ENCODE measurements at regions not wholly inside any gene's neighbourhood (a gene's known extent, or its start where the extent isn't known, plus 50 kb on each side); places are given as distances from the start of the nearest gene placed in this dataset.

DNA sequence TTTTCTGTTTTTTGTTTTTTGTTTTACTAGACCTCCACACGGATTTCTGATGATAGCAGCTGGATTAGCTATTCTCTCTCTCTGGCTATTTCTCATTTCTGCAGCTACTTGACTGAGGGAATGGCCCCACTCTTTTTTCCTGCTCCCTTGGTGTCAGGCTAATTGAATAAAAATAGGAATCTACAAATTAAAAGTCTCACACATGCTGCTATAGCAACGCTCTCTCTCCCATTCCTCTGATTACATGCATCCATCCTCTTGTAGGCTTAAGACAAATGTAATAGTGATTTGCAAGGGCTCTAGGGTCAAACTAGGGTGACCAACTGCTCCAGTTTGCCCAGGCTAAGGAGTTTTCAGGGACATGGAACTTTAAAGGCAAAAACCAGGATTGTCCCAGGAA lies 221.8 kb downstream of the PHLDA1 start:
- no peak for TF ChIP-seq ZNF565 (CRISPR knock-in tag; conservative IDR thresholded peaks at IDR 0.05; ENCODE audit: low read depth)
- no peak for TF ChIP-seq ISL1 (CRISPR knock-in tag; IDR thresholded peaks at IDR 0.05)
- TF ChIP-seq ZFP3 (CRISPR knock-in tag; IDR thresholded peaks at IDR 0.05), result no peak
- no peak for TF ChIP-seq SNAI2 (CRISPR knock-in tag; IDR thresholded peaks at IDR 0.05)
- TF ChIP-seq CSDC2 (CRISPR knock-in tag; IDR thresholded peaks at IDR 0.05), result no peak
- TF ChIP-seq ARNTL (CRISPR knock-in tag; IDR thresholded peaks at IDR 0.05; ENCODE audit: borderline replicate concordance, low read depth), result no peak
- TF ChIP-seq ZNF70 (CRISPR knock-in tag; IDR thresholded peaks at IDR 0.05), result no peak
- no peak for TF ChIP-seq TCF4 (CRISPR knock-in tag; IDR thresholded peaks at IDR 0.05; ENCODE audit: borderline replicate concordance)
- no peak for TF ChIP-seq GLIS3 (CRISPR knock-in tag; IDR thresholded peaks at IDR 0.05)
- no peak for TF ChIP-seq ESRRG (CRISPR knock-in tag; IDR thresholded peaks at IDR 0.05)
- no peak for TF ChIP-seq ZFP30 (CRISPR knock-in tag; IDR thresholded peaks at IDR 0.05)
- TF ChIP-seq, protein P1, sequence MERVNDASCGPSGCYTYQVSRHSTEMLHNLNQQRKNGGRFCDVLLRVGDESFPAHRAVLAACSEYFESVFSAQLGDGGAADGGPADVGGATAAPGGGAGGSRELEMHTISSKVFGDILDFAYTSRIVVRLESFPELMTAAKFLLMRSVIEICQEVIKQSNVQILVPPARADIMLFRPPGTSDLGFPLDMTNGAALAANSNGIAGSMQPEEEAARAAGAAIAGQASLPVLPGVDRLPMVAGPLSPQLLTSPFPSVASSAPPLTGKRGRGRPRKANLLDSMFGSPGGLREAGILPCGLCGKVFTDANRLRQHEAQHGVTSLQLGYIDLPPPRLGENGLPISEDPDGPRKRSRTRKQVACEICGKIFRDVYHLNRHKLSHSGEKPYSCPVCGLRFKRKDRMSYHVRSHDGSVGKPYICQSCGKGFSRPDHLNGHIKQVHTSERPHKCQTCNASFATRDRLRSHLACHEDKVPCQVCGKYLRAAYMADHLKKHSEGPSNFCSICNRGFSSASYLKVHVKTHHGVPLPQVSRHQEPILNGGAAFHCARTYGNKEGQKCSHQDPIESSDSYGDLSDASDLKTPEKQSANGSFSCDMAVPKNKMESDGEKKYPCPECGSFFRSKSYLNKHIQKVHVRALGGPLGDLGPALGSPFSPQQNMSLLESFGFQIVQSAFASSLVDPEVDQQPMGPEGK (CRISPR knock-in tag; IDR thresholded peaks at IDR 0.05; ENCODE audit: borderline replicate concordance), result no peak
- TF ChIP-seq ZC3H10 (CRISPR knock-in tag; IDR thresholded peaks at IDR 0.05), result no peak
- TF ChIP-seq RARB (CRISPR knock-in tag; IDR thresholded peaks at IDR 0.05), result no peak
- TF ChIP-seq, protein P2, sequence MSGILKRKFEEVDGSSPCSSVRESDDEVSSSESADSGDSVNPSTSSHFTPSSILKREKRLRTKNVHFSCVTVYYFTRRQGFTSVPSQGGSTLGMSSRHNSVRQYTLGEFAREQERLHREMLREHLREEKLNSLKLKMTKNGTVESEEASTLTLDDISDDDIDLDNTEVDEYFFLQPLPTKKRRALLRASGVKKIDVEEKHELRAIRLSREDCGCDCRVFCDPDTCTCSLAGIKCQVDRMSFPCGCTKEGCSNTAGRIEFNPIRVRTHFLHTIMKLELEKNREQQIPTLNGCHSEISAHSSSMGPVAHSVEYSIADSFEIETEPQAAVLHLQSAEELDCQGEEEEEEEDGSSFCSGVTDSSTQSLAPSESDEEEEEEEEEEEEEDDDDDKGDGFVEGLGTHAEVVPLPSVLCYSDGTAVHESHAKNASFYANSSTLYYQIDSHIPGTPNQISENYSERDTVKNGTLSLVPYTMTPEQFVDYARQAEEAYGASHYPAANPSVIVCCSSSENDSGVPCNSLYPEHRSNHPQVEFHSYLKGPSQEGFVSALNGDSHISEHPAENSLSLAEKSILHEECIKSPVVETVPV (CRISPR knock-in tag; IDR thresholded peaks at IDR 0.05), result no peak
- no peak for TF ChIP-seq BACH2 (CRISPR knock-in tag; IDR thresholded peaks at IDR 0.05; ENCODE audit: borderline replicate concordance)
- no peak for ATAC-seq

DNA sequence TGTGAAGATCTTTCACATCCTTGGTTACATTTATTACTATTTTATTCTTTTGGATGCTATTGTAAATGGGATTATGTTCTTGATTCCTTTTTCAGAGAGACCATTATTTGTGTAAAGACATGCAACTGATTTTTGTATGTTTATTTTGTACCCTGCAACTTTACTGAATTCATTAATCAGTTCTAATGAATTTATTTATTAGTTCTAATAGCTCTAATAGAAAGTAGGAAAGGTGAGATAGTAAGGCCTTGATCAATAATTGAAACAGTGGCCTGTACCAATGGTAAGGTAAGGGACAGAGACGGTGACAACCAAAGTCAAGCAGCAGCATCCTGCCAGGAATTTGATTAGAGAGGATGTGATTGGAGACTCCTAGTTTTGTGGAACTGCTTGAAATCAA lies 224.1 kb downstream of the PHLDA1 start:
- TF ChIP-seq CSDC2 (CRISPR knock-in tag; IDR thresholded peaks at IDR 0.05), result no peak
- no peak for TF ChIP-seq ZNF8 (CRISPR knock-in tag; IDR thresholded peaks at IDR 0.05)
- no peak for ATAC-seq

DNA sequence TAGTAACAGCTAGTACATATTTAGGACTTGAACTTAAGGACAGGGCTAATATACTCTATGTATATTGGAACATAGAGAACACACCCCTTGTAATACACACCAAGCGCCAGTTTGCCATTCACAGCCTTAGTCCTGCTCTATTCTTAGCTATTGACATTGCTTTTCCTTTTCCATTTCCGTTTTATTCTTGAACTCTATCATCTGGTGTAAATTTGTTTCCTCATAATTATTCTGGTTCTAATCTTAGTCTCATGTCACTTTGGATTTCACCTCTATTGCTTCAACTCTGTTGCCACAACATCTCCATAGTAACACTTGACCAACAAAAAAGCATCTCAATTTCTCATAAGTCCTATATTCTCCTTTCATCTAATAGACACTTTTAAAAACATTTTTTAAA lies 225.7 kb downstream of the PHLDA1 start:
- TF ChIP-seq ZNF8 (CRISPR knock-in tag; IDR thresholded peaks at IDR 0.05), result no peak
- no peak for ATAC-seq

DNA sequence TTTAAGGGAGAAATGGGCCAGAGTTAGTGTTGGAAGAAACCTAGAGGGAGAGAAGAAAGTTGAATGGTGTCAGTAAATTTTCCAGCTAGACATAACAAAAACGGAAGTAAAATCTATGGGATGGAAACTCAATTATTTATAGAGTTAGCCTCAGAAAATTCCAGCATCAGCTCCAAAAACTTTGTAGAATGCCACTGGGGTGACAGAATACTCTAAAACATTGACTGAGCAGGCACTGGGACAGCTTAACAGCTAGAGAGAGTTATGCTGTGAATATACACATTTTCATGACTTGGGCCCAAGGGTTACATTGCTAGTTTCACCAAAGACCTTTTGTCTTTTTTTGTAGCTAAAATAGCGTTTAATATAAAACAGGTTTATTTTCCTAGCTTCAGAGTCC lies 226.3 kb downstream of the PHLDA1 start:
- no peak for ATAC-seq
- TF ChIP-seq, protein P1 (CRISPR knock-in tag; IDR thresholded peaks at IDR 0.05; ENCODE audit: borderline replicate concordance), result no peak
- TF ChIP-seq ZNF565 (CRISPR knock-in tag; conservative IDR thresholded peaks at IDR 0.05; ENCODE audit: low read depth) (no peak), CSDC2 (CRISPR knock-in tag; IDR thresholded peaks at IDR 0.05) (no peak), ZC3H10 (CRISPR knock-in tag; IDR thresholded peaks at IDR 0.05) (no peak), TOX (CRISPR knock-in tag; IDR thresholded peaks at IDR 0.05; ENCODE audit: borderline replicate concordance) (no peak), SNAI2 (CRISPR knock-in tag; IDR thresholded peaks at IDR 0.05) (no peak), ZNF70 (CRISPR knock-in tag; IDR thresholded peaks at IDR 0.05) (no peak), ESRRG (CRISPR knock-in tag; IDR thresholded peaks at IDR 0.05) (no peak), ISL1 (CRISPR knock-in tag; IDR thresholded peaks at IDR 0.05) (no peak), RARB (CRISPR knock-in tag; IDR thresholded peaks at IDR 0.05) (no peak), ZNF8 (CRISPR knock-in tag; IDR thresholded peaks at IDR 0.05) (no peak), ARNTL (CRISPR knock-in tag; IDR thresholded peaks at IDR 0.05; ENCODE audit: borderline replicate concordance, low read depth) (no peak)
- TF ChIP-seq, protein P3, sequence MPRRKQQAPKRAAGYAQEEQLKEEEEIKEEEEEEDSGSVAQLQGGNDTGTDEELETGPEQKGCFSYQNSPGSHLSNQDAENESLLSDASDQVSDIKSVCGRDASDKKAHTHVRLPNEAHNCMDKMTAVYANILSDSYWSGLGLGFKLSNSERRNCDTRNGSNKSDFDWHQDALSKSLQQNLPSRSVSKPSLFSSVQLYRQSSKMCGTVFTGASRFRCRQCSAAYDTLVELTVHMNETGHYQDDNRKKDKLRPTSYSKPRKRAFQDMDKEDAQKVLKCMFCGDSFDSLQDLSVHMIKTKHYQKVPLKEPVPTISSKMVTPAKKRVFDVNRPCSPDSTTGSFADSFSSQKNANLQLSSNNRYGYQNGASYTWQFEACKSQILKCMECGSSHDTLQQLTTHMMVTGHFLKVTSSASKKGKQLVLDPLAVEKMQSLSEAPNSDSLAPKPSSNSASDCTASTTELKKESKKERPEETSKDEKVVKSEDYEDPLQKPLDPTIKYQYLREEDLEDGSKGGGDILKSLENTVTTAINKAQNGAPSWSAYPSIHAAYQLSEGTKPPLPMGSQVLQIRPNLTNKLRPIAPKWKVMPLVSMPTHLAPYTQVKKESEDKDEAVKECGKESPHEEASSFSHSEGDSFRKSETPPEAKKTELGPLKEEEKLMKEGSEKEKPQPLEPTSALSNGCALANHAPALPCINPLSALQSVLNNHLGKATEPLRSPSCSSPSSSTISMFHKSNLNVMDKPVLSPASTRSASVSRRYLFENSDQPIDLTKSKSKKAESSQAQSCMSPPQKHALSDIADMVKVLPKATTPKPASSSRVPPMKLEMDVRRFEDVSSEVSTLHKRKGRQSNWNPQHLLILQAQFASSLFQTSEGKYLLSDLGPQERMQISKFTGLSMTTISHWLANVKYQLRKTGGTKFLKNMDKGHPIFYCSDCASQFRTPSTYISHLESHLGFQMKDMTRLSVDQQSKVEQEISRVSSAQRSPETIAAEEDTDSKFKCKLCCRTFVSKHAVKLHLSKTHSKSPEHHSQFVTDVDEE (CRISPR knock-in tag; IDR thresholded peaks at IDR 0.05), result no peak
- TF ChIP-seq, protein P4, sequence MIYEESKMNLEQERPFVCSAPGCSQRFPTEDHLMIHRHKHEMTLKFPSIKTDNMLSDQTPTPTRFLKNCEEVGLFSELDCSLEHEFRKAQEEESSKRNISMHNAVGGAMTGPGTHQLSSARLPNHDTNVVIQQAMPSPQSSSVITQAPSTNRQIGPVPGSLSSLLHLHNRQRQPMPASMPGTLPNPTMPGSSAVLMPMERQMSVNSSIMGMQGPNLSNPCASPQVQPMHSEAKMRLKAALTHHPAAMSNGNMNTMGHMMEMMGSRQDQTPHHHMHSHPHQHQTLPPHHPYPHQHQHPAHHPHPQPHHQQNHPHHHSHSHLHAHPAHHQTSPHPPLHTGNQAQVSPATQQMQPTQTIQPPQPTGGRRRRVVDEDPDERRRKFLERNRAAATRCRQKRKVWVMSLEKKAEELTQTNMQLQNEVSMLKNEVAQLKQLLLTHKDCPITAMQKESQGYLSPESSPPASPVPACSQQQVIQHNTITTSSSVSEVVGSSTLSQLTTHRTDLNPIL (CRISPR knock-in tag; IDR thresholded peaks at IDR 0.05; ENCODE audit: low read depth), result no peak
- TF ChIP-seq, protein P5, sequence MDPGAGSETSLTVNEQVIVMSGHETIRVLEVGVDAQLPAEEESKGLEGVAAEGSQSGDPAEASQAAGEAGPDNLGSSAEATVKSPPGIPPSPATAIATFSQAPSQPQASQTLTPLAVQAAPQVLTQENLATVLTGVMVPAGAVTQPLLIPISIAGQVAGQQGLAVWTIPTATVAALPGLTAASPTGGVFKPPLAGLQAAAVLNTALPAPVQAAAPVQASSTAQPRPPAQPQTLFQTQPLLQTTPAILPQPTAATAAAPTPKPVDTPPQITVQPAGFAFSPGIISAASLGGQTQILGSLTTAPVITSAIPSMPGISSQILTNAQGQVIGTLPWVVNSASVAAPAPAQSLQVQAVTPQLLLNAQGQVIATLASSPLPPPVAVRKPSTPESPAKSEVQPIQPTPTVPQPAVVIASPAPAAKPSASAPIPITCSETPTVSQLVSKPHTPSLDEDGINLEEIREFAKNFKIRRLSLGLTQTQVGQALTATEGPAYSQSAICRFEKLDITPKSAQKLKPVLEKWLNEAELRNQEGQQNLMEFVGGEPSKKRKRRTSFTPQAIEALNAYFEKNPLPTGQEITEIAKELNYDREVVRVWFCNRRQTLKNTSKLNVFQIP (CRISPR knock-in tag; IDR thresholded peaks at IDR 0.05; ENCODE audit: borderline replicate concordance, low read depth), result no peak
- TF ChIP-seq, protein P2 (CRISPR knock-in tag; IDR thresholded peaks at IDR 0.05), result no peak

Data from SK-N-SH treated with all-trans-retinoic acid at 6 μM for 48 hours (cell line).